PC-9 (cell line): ENCODE measurements at regions not wholly inside any gene's neighbourhood (a gene's known extent, or its start where the extent isn't known, plus 50 kb on each side); places are given as distances from the start of the nearest gene placed in this dataset.

Experiments
- BruUV-seq: library from RNA; stranded (reverse); fragments of 400-500 nt; replicated peaks from 2 replicates; lab custom pipeline; 2021; lab: Mats Ljungman, UMichigan
- CTCF ChIA-PET: fragments of 300-600 bp; sonication (Branson Sonifier 250); formaldehyde crosslinking; loops from one replicate; lab custom pipeline; 2022; ENCODE audit warnings: antibody characterized with exemption; lab: Charles Lee
- POLR2A ChIA-PET: fragments of 300-600 bp; sonication (Branson Sonifier 250); formaldehyde crosslinking; loops from one replicate; lab custom pipeline; 2022; ENCODE audit warnings: antibody characterized with exemption; ENCODE audit not compliant: unreplicated experiment; lab: Charles Lee
- DNase-seq, 2 experiments: peaks; one replicate each; pipeline versions ENCODE4 v3.0.0 to v3.0.0-alpha.2; 2015 to 2022; ENCODE audit warnings: mixed read lengths in 1 of 2
- H2AFZ ChIP-seq: fragments of 200-600 bp; sonication (generic); 2 replicates; pipeline ENCODE4 v1.8.1; 2017; ENCODE audit warnings: antibody characterized with exemption
- H3F3A ChIP-seq: fragments of 200-600 bp; sonication (generic); 2 replicates; pipeline ENCODE4 v1.8.1; 2017; ENCODE audit warnings: antibody characterized with exemption, mild to moderate bottlenecking, low read depth; ENCODE audit not compliant: insufficient read depth
- H3K27ac ChIP-seq: fragments of 200-600 bp; sonication (generic); 2 replicates; pipeline ENCODE4 v1.6.1; 2016; ENCODE audit warnings: mixed run types
- H3K27me3 ChIP-seq: fragments of 200-600 bp; sonication (generic); 2 replicates; pipeline ENCODE4 v1.6.1; 2016; ENCODE audit warnings: low read depth, mixed run types; ENCODE audit not compliant: insufficient read depth
- H3K36me3 ChIP-seq: fragments of 200-600 bp; sonication (generic); 2 replicates; pipeline ENCODE4 v1.6.1; 2016; ENCODE audit warnings: low read depth, mixed run types
- H3K4me1 ChIP-seq: fragments of 200-600 bp; sonication (generic); replicated peaks from 2 replicates; pipeline ENCODE4 v1.6.1; 2016; ENCODE audit warnings: mixed run types; ENCODE audit not compliant: insufficient read depth
- H3K4me2 ChIP-seq: fragments of 200-600 bp; sonication (generic); 2 replicates; pipeline ENCODE4 v1.6.1; 2017; ENCODE audit warnings: mixed run types
- H3K4me3 ChIP-seq: fragments of 200-600 bp; sonication (generic); 2 replicates; pipeline ENCODE4 v1.6.1; 2016; ENCODE audit warnings: mixed run types
- H3K79me2 ChIP-seq: fragments of 200-600 bp; sonication (generic); 2 replicates; pipeline ENCODE4 v1.6.1; 2017; ENCODE audit warnings: low read depth, mixed run types
- H3K9me2 ChIP-seq: fragments of 200-600 bp; sonication (generic); 2 replicates; pipeline ENCODE4 v1.8.1; 2017; ENCODE audit warnings: mild to moderate bottlenecking; ENCODE audit not compliant: insufficient read depth
- H3K9me3 ChIP-seq: fragments of 200-600 bp; sonication (generic); 2 replicates; pipeline ENCODE4 v1.8.1; 2016; ENCODE audit warnings: low read depth; ENCODE audit not compliant: insufficient read depth
- H4K20me1 ChIP-seq: fragments of 200-600 bp; sonication (generic); 2 replicates; pipeline ENCODE4 v1.8.1; 2017; ENCODE audit not compliant: insufficient read depth
- CTCF ChIP-seq: fragments of 200-600 bp; sonication (generic); conservative IDR thresholded peaks from 2 replicates; pipeline ENCODE4 v1.6.1; 2017; ENCODE audit warnings: mixed run types, antibody characterized with exemption, mild to moderate bottlenecking, moderate library complexity
- EZH2 ChIP-seq: fragments of 200-600 bp; sonication (generic); IDR thresholded peaks from 2 replicates; pipeline ENCODE4 v1.8.0; 2017; ENCODE audit warnings: antibody characterized with exemption, low read depth
- intact Hi-C: fragments of 100-400 bp; cut with micrococcal nuclease; formaldehyde crosslinking; loops from one replicate; pipeline ENCODE4 v1.10.0; 2022; ENCODE audit not compliant: unreplicated experiment

- H2AFZ ChIP-seq: no peak overlapping the region
- TF ChIP-seq EZH2: no peak
- no peak overlapping the region for H3K4me2 ChIP-seq
- intact Hi-C loops: no loop called here
- no peaks in the 10 kb centered on the region for H3K36me3 ChIP-seq
- no peaks in the 10 kb centered on the region for H3K9me3 ChIP-seq
- ChIA-PET POLR2A (no interaction called here), CTCF (no interaction called here)
- no peaks in the 10 kb centered on the region for H3K79me2 ChIP-seq
- H3K4me3 ChIP-seq: no peak overlapping the region
- H4K20me1 ChIP-seq: no peaks in the 10 kb centered on the region
- no peaks in the 10 kb centered on the region for H3K4me1 ChIP-seq
- no TSS peak for BruUV-seq
- H3K27me3 ChIP-seq: no peaks in the 10 kb centered on the region; the same call in 1 of the 2 replicates
- DNase-seq: no peak
- H3K27ac ChIP-seq: no peak overlapping the region
- no peaks in the 10 kb centered on the region for H3K9me2 ChIP-seq
- no peaks in the 10 kb centered on the region for H3F3A ChIP-seq
Observed at GRCh38 chr16:56063111-56063510, 128.2 kb upstream of the GNAO1 start.

DNA sequence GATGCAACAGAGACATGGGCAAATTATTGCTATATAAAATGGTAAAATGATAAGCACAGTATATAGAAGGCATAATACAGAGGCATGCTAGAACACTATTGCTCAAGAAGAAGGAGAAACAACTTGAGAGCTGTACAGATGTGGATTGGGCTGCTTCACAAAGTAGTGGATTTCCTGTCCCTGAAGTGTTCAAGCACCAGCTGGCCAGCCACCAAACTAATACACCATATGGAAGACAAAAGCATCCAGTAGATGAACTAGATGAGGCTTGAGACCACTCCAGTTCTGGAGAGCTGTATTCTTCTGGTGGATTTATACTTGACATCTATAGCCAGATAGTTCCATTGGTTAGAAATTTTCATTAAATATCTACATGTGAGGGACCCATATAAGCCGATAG, 134.1 kb upstream of the GNAO1 start:
- TF ChIP-seq CTCF: no peak
- no peak overlapping the region for H3K4me3 ChIP-seq
- no peak overlapping the region for H3K27ac ChIP-seq
- no peaks in the 10 kb centered on the region for H3K79me2 ChIP-seq
- H3K36me3 ChIP-seq: no peaks in the 10 kb centered on the region
- no peaks in the 10 kb centered on the region for H3K9me3 ChIP-seq
- H3K9me2 ChIP-seq: no peaks in the 10 kb centered on the region
- CTCF ChIA-PET: no interaction called here
- H2AFZ ChIP-seq: no peak overlapping the region
- H3K27me3 ChIP-seq: peaks cover 20% of the 10 kb centered on the region; the same call in 1 of the 2 replicates
- no peak for DNase-seq
- H3K4me2 ChIP-seq: no peak overlapping the region
- POLR2A ChIA-PET: no interaction called here
- no TSS peak for BruUV-seq
- intact Hi-C loops: no loop called here
- H4K20me1 ChIP-seq: no peaks in the 10 kb centered on the region
- no peaks in the 10 kb centered on the region for H3K4me1 ChIP-seq
- H3F3A ChIP-seq: no peaks in the 10 kb centered on the region

- TF ChIP-seq CTCF (no peak), EZH2 (no peak)
Observed at GRCh38 chr16:56050916-56051315, 140.4 kb upstream of the GNAO1 start.

DNA sequence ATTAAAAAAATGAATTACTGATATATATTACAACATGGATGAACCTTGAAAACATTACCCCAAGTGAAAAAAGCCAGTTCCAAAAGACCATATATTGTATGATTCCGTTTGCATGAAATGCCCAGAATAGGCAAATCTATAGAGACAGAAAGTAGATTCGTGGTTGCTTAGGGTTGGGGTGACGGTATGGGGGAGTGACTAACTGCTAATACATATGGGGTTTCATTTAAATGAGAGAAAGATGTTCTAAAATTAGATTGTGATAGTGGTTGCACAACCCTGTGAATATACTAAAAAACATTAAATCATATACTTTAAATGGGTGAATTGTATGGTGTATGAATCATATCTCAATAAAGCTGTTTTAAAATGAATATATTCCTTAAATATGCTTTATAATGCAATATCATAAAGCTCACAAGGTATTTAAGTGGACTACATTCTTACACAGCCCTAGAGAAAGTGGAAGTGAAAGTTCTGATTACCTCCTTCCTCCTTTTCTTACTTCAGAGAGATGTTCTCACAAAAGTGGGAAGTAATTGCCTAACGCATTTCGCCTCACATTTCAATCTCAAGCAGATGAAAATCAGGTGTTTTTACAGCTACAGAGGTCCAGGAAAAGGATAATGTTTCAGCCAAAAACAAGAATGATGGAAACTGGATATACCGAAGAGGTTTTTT, 142.7 kb upstream of the GNAO1 start:
- BruUV-seq: no TSS peak
- no peak overlapping the region for H2AFZ ChIP-seq
- intact Hi-C loops: no loop called here
- no peak for DNase-seq
- H3K4me2 ChIP-seq: no peak overlapping the region
- TF ChIP-seq CTCF: no peak
- TF ChIP-seq EZH2: no peak
- H3K9me3 ChIP-seq: no peaks in the 10 kb centered on the region
- H3K4me1 ChIP-seq: no peaks in the 10 kb centered on the region
- H3K9me2 ChIP-seq: no peaks in the 10 kb centered on the region
- H4K20me1 ChIP-seq: no peaks in the 10 kb centered on the region
- peaks cover 18% of the 10 kb centered on the region; the same call in 1 of the 2 replicates for H3K27me3 ChIP-seq
- no peaks in the 10 kb centered on the region for H3K36me3 ChIP-seq
- CTCF ChIA-PET: no interaction called here
- no peak overlapping the region for H3K4me3 ChIP-seq
- POLR2A ChIA-PET: no interaction called here
- H3K27ac ChIP-seq: no peak overlapping the region
- H3F3A ChIP-seq: no peaks in the 10 kb centered on the region
- no peaks in the 10 kb centered on the region for H3K79me2 ChIP-seq

More at GRCh38 chr16:56050916-56051315, 140.4 kb upstream of the GNAO1 start:
- no TSS peak for BruUV-seq
- no peak overlapping the region for H3K4me3 ChIP-seq
- H3K79me2 ChIP-seq: no peaks in the 10 kb centered on the region
- ChIA-PET CTCF (no interaction called here), POLR2A (no interaction called here)
- H3K9me3 ChIP-seq: no peaks in the 10 kb centered on the region
- H3K27me3 ChIP-seq: peaks cover 27% of the 10 kb centered on the region; the same call in 1 of the 2 replicates
- H3K9me2 ChIP-seq: no peaks in the 10 kb centered on the region
- H3K27ac ChIP-seq: no peak overlapping the region
- no peak overlapping the region for H2AFZ ChIP-seq
- intact Hi-C loops: no loop called here
- H3K4me1 ChIP-seq: no peaks in the 10 kb centered on the region
- no peak for DNase-seq
- H3K4me2 ChIP-seq: no peak overlapping the region
- no peaks in the 10 kb centered on the region for H3K36me3 ChIP-seq
- H3F3A ChIP-seq: no peaks in the 10 kb centered on the region
- H4K20me1 ChIP-seq: no peaks in the 10 kb centered on the region
